ENCODE measurements at regions not wholly inside any gene's neighbourhood (a gene's known extent, or its start where the extent isn't known, plus 50 kb on each side); places are given as distances from the start of the nearest gene placed in this dataset.
"Not testable (repeated sequence)": the region's sequence is repeated elsewhere in the genome, so short reads cannot be mapped to it uniquely, and the experiment has no call there.

- no peak overlapping the region for H3K9ac ChIP-seq (ENCODE audit: low read depth in 1 of 2, low read length in 2 of 2)
- H3K36me3 ChIP-seq (ENCODE audit: control insufficient read depth in 2 of 2, insufficient read depth in 2 of 2, low read length in 2 of 2): no peaks in the 10 kb centered on the region
- H3K27ac ChIP-seq (ENCODE audit: low read depth in 2 of 2, low read length in 2 of 2): no peak overlapping the region
- no peaks in the 10 kb centered on the region for H3K27me3 ChIP-seq (ENCODE audit: control insufficient read depth in 2 of 2, insufficient read depth in 2 of 2, low read length in 2 of 2)
- H3K4me3 ChIP-seq (ENCODE audit: low read length in 2 of 2): no peak overlapping the region
- H3K4me1 ChIP-seq (ENCODE audit: control insufficient read depth in 2 of 2, insufficient read depth in 2 of 2, low read length in 2 of 2): peaks cover 0 to 4% of the 10 kb centered on the region in 2 donors
- H3K9me3 ChIP-seq (ENCODE audit: control insufficient read depth in 2 of 2, low read length in 2 of 2): no peaks in the 10 kb centered on the region
Measured at GRCh38 chr13:32845952-32846950, 170.0 kb upstream of the KL start.

GRCh38 chr13:32847976-32848375, 168.2 kb upstream of the KL start:
- H3K27ac ChIP-seq (ENCODE audit: low read depth in 2 of 2, low read length in 2 of 2): not testable (repeated sequence)

GRCh38 chr13:32849369-32849768, 166.9 kb upstream of the KL start:
- H3K9ac ChIP-seq (ENCODE audit: low read depth in 1 of 2, low read length in 2 of 2): no peak overlapping the region
- H3K27ac ChIP-seq (ENCODE audit: low read depth in 2 of 2, low read length in 2 of 2): no peak overlapping the region
- H3K27me3 ChIP-seq (ENCODE audit: control insufficient read depth in 2 of 2, insufficient read depth in 2 of 2, low read length in 2 of 2): no peaks in the 10 kb centered on the region
- peaks cover 0 to 4% of the 10 kb centered on the region in 2 donors for H3K4me1 ChIP-seq (ENCODE audit: control insufficient read depth in 2 of 2, insufficient read depth in 2 of 2, low read length in 2 of 2)
- no peak overlapping the region for H3K4me3 ChIP-seq (ENCODE audit: low read length in 2 of 2)
- no peaks in the 10 kb centered on the region for H3K36me3 ChIP-seq (ENCODE audit: control insufficient read depth in 2 of 2, insufficient read depth in 2 of 2, low read length in 2 of 2)
- no peaks in the 10 kb centered on the region for H3K9me3 ChIP-seq (ENCODE audit: control insufficient read depth in 2 of 2, low read length in 2 of 2)

More at GRCh38 chr13:32847976-32848375, 168.2 kb upstream of the KL start:
- not testable (repeated sequence) for H3K9me3 ChIP-seq (ENCODE audit: control insufficient read depth in 2 of 2, low read length in 2 of 2); H3K36me3 ChIP-seq (ENCODE audit: control insufficient read depth in 2 of 2, insufficient read depth in 2 of 2, low read length in 2 of 2); H3K9ac ChIP-seq (ENCODE audit: low read depth in 1 of 2, low read length in 2 of 2); H3K4me3 ChIP-seq (ENCODE audit: low read length in 2 of 2); H3K27me3 ChIP-seq (ENCODE audit: control insufficient read depth in 2 of 2, insufficient read depth in 2 of 2, low read length in 2 of 2); H3K4me1 ChIP-seq (ENCODE audit: control insufficient read depth in 2 of 2, insufficient read depth in 2 of 2, low read length in 2 of 2)

- Histone ChIP-seq H3K4me3 (ENCODE audit: low read length in 2 of 2) (no peak overlapping the region), H3K9ac (ENCODE audit: low read depth in 1 of 2, low read length in 2 of 2) (no peak overlapping the region), H3K27ac (ENCODE audit: low read depth in 2 of 2, low read length in 2 of 2) (no peak overlapping the region), H3K27me3 (ENCODE audit: control insufficient read depth in 2 of 2, insufficient read depth in 2 of 2, low read length in 2 of 2) (no peaks in the 10 kb centered on the region), H3K36me3 (ENCODE audit: control insufficient read depth in 2 of 2, insufficient read depth in 2 of 2, low read length in 2 of 2) (no peaks in the 10 kb centered on the region), H3K9me3 (ENCODE audit: control insufficient read depth in 2 of 2, low read length in 2 of 2) (no peaks in the 10 kb centered on the region), H3K4me1 (ENCODE audit: control insufficient read depth in 2 of 2, insufficient read depth in 2 of 2, low read length in 2 of 2) (peaks cover 0 to 4% of the 10 kb centered on the region in 2 donors)
Measured at GRCh38 chr13:32850316-32851052, 165.7 kb upstream of the KL start.

GRCh38 chr13:32851083-32852069, 164.8 kb upstream of the KL start:
- H3K27me3 ChIP-seq (ENCODE audit: control insufficient read depth in 2 of 2, insufficient read depth in 2 of 2, low read length in 2 of 2): no peaks in the 10 kb centered on the region
- no peaks in the 10 kb centered on the region for H3K36me3 ChIP-seq (ENCODE audit: control insufficient read depth in 2 of 2, insufficient read depth in 2 of 2, low read length in 2 of 2)
- no peaks in the 10 kb centered on the region for H3K9me3 ChIP-seq (ENCODE audit: control insufficient read depth in 2 of 2, low read length in 2 of 2)
- H3K4me3 ChIP-seq (ENCODE audit: low read length in 2 of 2): no peak overlapping the region
- H3K4me1 ChIP-seq (ENCODE audit: control insufficient read depth in 2 of 2, insufficient read depth in 2 of 2, low read length in 2 of 2): peaks cover 0 to 4% of the 10 kb centered on the region in 2 donors
- no peak overlapping the region for H3K9ac ChIP-seq (ENCODE audit: low read depth in 1 of 2, low read length in 2 of 2)
- H3K27ac ChIP-seq (ENCODE audit: low read depth in 2 of 2, low read length in 2 of 2): no peak overlapping the region

GRCh38 chr13:32852526-32852925, 163.7 kb upstream of the KL start:
- no peak overlapping the region for H3K27ac ChIP-seq (ENCODE audit: low read depth in 2 of 2, low read length in 2 of 2)
- H3K9ac ChIP-seq (ENCODE audit: low read depth in 1 of 2, low read length in 2 of 2): no peak overlapping the region
- H3K36me3 ChIP-seq (ENCODE audit: control insufficient read depth in 2 of 2, insufficient read depth in 2 of 2, low read length in 2 of 2): no peaks in the 10 kb centered on the region
- H3K9me3 ChIP-seq (ENCODE audit: control insufficient read depth in 2 of 2, low read length in 2 of 2): no peaks in the 10 kb centered on the region
- no peaks in the 10 kb centered on the region for H3K27me3 ChIP-seq (ENCODE audit: control insufficient read depth in 2 of 2, insufficient read depth in 2 of 2, low read length in 2 of 2)
- H3K4me3 ChIP-seq (ENCODE audit: low read length in 2 of 2): no peak overlapping the region
- H3K4me1 ChIP-seq (ENCODE audit: control insufficient read depth in 2 of 2, insufficient read depth in 2 of 2, low read length in 2 of 2): peaks cover 0 to 4% of the 10 kb centered on the region in 2 donors

- H3K27me3 ChIP-seq (ENCODE audit: control insufficient read depth in 2 of 2, insufficient read depth in 2 of 2, low read length in 2 of 2): no peaks in the 10 kb centered on the region
- no peak overlapping the region for H3K27ac ChIP-seq (ENCODE audit: low read depth in 2 of 2, low read length in 2 of 2)
- no peaks in the 10 kb centered on the region for H3K4me1 ChIP-seq (ENCODE audit: control insufficient read depth in 2 of 2, insufficient read depth in 2 of 2, low read length in 2 of 2)
- H3K9me3 ChIP-seq (ENCODE audit: control insufficient read depth in 2 of 2, low read length in 2 of 2): peaks cover 0 to 3% of the 10 kb centered on the region in 2 donors
- H3K36me3 ChIP-seq (ENCODE audit: control insufficient read depth in 2 of 2, insufficient read depth in 2 of 2, low read length in 2 of 2): no peaks in the 10 kb centered on the region
- H3K9ac ChIP-seq (ENCODE audit: low read depth in 1 of 2, low read length in 2 of 2): no peak overlapping the region
- no peak overlapping the region for H3K4me3 ChIP-seq (ENCODE audit: low read length in 2 of 2)
Measured at GRCh38 chr13:32857077-32857476, 159.1 kb upstream of the KL start.

GRCh38 chr13:32857689-32858088, 158.5 kb upstream of the KL start:
- no peak overlapping the region for H3K27ac ChIP-seq (ENCODE audit: low read depth in 2 of 2, low read length in 2 of 2)
- H3K36me3 ChIP-seq (ENCODE audit: control insufficient read depth in 2 of 2, insufficient read depth in 2 of 2, low read length in 2 of 2): no peaks in the 10 kb centered on the region
- H3K9ac ChIP-seq (ENCODE audit: low read depth in 1 of 2, low read length in 2 of 2): no peak overlapping the region

GRCh38 chr13:32859707-32860292, 156.4 kb upstream of the KL start:
- no peak overlapping the region for H3K9ac ChIP-seq (ENCODE audit: low read depth in 1 of 2, low read length in 2 of 2)
- H3K36me3 ChIP-seq (ENCODE audit: control insufficient read depth in 2 of 2, insufficient read depth in 2 of 2, low read length in 2 of 2): no peaks in the 10 kb centered on the region
- no peak overlapping the region for H3K4me3 ChIP-seq (ENCODE audit: low read length in 2 of 2)
- H3K27me3 ChIP-seq (ENCODE audit: control insufficient read depth in 2 of 2, insufficient read depth in 2 of 2, low read length in 2 of 2): no peaks in the 10 kb centered on the region
- no peak overlapping the region for H3K27ac ChIP-seq (ENCODE audit: low read depth in 2 of 2, low read length in 2 of 2)
- H3K9me3 ChIP-seq (ENCODE audit: control insufficient read depth in 2 of 2, low read length in 2 of 2): peaks cover 0 to 3% of the 10 kb centered on the region in 2 donors
- no peaks in the 10 kb centered on the region for H3K4me1 ChIP-seq (ENCODE audit: control insufficient read depth in 2 of 2, insufficient read depth in 2 of 2, low read length in 2 of 2)

More at GRCh38 chr13:32857689-32858088, 158.5 kb upstream of the KL start:
- no peaks in the 10 kb centered on the region for H3K4me1 ChIP-seq (ENCODE audit: control insufficient read depth in 2 of 2, insufficient read depth in 2 of 2, low read length in 2 of 2)
- H3K27me3 ChIP-seq (ENCODE audit: control insufficient read depth in 2 of 2, insufficient read depth in 2 of 2, low read length in 2 of 2): no peaks in the 10 kb centered on the region
- H3K4me3 ChIP-seq (ENCODE audit: low read length in 2 of 2): no peak overlapping the region
- H3K9me3 ChIP-seq (ENCODE audit: control insufficient read depth in 2 of 2, low read length in 2 of 2): peaks cover 0 to 3% of the 10 kb centered on the region in 2 donors
